NB4 (cell line): ENCODE measurements at regions not wholly inside any gene's neighbourhood (a gene's known extent, or its start where the extent isn't known, plus 50 kb on each side); places are given as distances from the start of the nearest gene placed in this dataset.

Experiments
- CTCF ChIP-seq: IDR thresholded peaks from one replicate; pipeline ENCODE4 v1.5.1; 2012; ENCODE audit warnings: low read depth, low read length
- MAX ChIP-seq: IDR thresholded peaks from 2 replicates; pipeline ENCODE4 v1.6.1; 2011; ENCODE audit warnings: low read depth, low read length

GRCh38 chr2:67039058-67039457 is 358.1 kb upstream of the ETAA1 start:
- TF ChIP-seq CTCF (no peak), MAX (no peak)
